HG03571 (cell line): ENCODE measurements at regions not wholly inside any gene's neighbourhood (a gene's known extent, or its start where the extent isn't known, plus 50 kb on each side); places are given as distances from the start of the nearest gene placed in this dataset.
"Not testable (repeated sequence)": the region's sequence is repeated elsewhere in the genome, so short reads cannot be mapped to it uniquely, and the experiment has no call there.

Experiments
- ATAC-seq: cut with Tn5 transposase; IDR thresholded peaks from one replicate; pipeline ENCODE4 v1.9.1; 2021; ENCODE audit not compliant: unreplicated experiment

GRCh38 chr16:56022818-56023217, 147.6 kb upstream of the CES5A start:
- no peak for ATAC-seq

- no peak for ATAC-seq
Observed at GRCh38 chr16:56019274-56019673, 144.1 kb upstream of the CES5A start.

GRCh38 chr16:56013962-56014552, 138.9 kb upstream of the CES5A start:
- ATAC-seq: no peak

GRCh38 chr16:56012482-56012811, 137.3 kb upstream of the CES5A start:
- ATAC-seq: no peak

GRCh38 chr16:56011808-56012481, 136.8 kb upstream of the CES5A start:
- ATAC-seq: no peak

- ATAC-seq: no peak
Observed at GRCh38 chr16:56005958-56006357, 130.8 kb upstream of the CES5A start.

GRCh38 chr16:55999683-56000082, 124.5 kb upstream of the CES5A start:
- ATAC-seq: no peak

- ATAC-seq: no peak
Observed at GRCh38 chr16:55993088-55993487, 117.9 kb upstream of the CES5A start.

GRCh38 chr16:55992551-55992950, 117.4 kb upstream of the CES5A start:
- ATAC-seq: no peak

GRCh38 chr16:55991843-55992242, 116.7 kb upstream of the CES5A start:
- no peak for ATAC-seq

GRCh38 chr16:55989569-55989907, 114.4 kb upstream of the CES5A start:
- no peak for ATAC-seq

GRCh38 chr16:55988850-55989568, 113.8 kb upstream of the CES5A start:
- not testable (repeated sequence) for ATAC-seq

- no peak for ATAC-seq
Observed at GRCh38 chr16:55988013-55988412, 112.8 kb upstream of the CES5A start.

GRCh38 chr16:55982597-55982996, 107.4 kb upstream of the CES5A start:
- no peak for ATAC-seq

- no peak for ATAC-seq
Observed at GRCh38 chr16:55981557-55981956, 106.4 kb upstream of the CES5A start.

- ATAC-seq: no peak
Observed at GRCh38 chr16:55976815-55977214, 101.6 kb upstream of the CES5A start.

- ATAC-seq: no peak
Observed at GRCh38 chr16:55971447-55971846, 96.3 kb upstream of the CES5A start.

GRCh38 chr16:55968221-55968620, 93.0 kb upstream of the CES5A start:
- ATAC-seq: no peak

- ATAC-seq: no peak
Observed at GRCh38 chr16:55964923-55965475, 89.8 kb upstream of the CES5A start.

GRCh38 chr16:55955845-55956244, 80.7 kb upstream of the CES5A start:
- ATAC-seq: no peak

GRCh38 chr16:55955424-55955823, 80.3 kb upstream of the CES5A start:
- no peak for ATAC-seq

- no peak for ATAC-seq
Observed at GRCh38 chr16:55954906-55955305, 79.7 kb upstream of the CES5A start.
